ENCODE measurements at regions not wholly inside any gene's neighbourhood (a gene's known extent, or its start where the extent isn't known, plus 50 kb on each side); places are given as distances from the start of the nearest gene placed in this dataset.

DNA sequence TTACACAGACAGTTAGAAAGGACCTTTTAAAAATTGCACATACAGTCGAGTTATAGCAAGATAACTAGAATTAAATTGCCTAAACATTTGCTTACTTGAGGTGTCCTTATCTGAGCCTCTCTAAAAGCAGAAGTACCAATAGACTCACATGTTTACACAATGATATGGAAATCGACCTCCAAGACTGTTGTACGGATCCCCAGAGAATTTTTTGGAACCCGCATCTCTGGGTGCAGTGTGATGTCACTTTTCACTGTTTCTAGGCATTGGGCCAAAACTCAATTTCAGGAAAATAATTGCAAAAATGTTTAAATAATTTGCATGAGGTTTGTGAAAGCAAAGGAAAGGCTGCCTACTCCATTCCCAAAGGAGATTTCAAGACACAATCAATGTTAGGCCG is 63.1 kb upstream of the ATG10 start:
- Histone ChIP-seq H4K20me1 (replicated peaks; ENCODE audit: insufficient read depth) (no peaks in the 10 kb centered on the region), H2AFZ (no peak overlapping the region), H3K79me2 (replicated peaks; ENCODE audit: insufficient read depth) (no peaks in the 10 kb centered on the region), H3K4me1 (ENCODE audit: insufficient read depth) (peaks cover 10% of the 10 kb centered on the region; the same call in 1 of the 2 replicates), H3K9me2 (ENCODE audit: insufficient read depth) (peaks cover 3% of the 10 kb centered on the region; the same call in 1 of the 2 replicates), H3K36me3 (ENCODE audit: insufficient read depth) (no peaks in the 10 kb centered on the region), H3K4me3 (no peak overlapping the region), H3K27ac (ENCODE audit: low read depth) (no peak overlapping the region), H3K4me2 (no peak overlapping the region), H3F3A (replicated peaks; ENCODE audit: low read depth) (no peaks in the 10 kb centered on the region), H3K27me3 (ENCODE audit: insufficient read depth) (no peaks in the 10 kb centered on the region)
- DNase-seq (ENCODE audit: low spot score), result no peak
- H3K4me1 Mint-ChIP-seq, result peaks cover 10% of the 10 kb centered on the region
- H3K9me3 Mint-ChIP-seq, result no peaks in the 10 kb centered on the region
- ATAC-seq, result no peak
- no peak for TF ChIP-seq STAT1 (IDR thresholded peaks at IDR 0.05; ENCODE audit: unreplicated experiment)
- TF ChIP-seq, protein P1, sequence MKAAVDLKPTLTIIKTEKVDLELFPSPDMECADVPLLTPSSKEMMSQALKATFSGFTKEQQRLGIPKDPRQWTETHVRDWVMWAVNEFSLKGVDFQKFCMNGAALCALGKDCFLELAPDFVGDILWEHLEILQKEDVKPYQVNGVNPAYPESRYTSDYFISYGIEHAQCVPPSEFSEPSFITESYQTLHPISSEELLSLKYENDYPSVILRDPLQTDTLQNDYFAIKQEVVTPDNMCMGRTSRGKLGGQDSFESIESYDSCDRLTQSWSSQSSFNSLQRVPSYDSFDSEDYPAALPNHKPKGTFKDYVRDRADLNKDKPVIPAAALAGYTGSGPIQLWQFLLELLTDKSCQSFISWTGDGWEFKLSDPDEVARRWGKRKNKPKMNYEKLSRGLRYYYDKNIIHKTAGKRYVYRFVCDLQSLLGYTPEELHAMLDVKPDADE (IDR thresholded peaks at IDR 0.05), result no peak
- no peak for TF ChIP-seq CREB1 (CRISPR knock-in tag; IDR thresholded peaks at IDR 0.05; ENCODE audit: low read depth)
- no peak for TF ChIP-seq NANOG (IDR thresholded peaks at IDR 0.05; ENCODE audit: borderline replicate concordance)
- TF ChIP-seq JUNB (IDR thresholded peaks at IDR 0.05; ENCODE audit: unreplicated experiment), result no peak
- no peak for TF ChIP-seq ZNF114 (CRISPR knock-in tag; IDR thresholded peaks at IDR 0.05)
- no peak for TF ChIP-seq EZH2 (IDR thresholded peaks at IDR 0.05; ENCODE audit: low read depth, unreplicated experiment)
- TF ChIP-seq, protein P2, sequence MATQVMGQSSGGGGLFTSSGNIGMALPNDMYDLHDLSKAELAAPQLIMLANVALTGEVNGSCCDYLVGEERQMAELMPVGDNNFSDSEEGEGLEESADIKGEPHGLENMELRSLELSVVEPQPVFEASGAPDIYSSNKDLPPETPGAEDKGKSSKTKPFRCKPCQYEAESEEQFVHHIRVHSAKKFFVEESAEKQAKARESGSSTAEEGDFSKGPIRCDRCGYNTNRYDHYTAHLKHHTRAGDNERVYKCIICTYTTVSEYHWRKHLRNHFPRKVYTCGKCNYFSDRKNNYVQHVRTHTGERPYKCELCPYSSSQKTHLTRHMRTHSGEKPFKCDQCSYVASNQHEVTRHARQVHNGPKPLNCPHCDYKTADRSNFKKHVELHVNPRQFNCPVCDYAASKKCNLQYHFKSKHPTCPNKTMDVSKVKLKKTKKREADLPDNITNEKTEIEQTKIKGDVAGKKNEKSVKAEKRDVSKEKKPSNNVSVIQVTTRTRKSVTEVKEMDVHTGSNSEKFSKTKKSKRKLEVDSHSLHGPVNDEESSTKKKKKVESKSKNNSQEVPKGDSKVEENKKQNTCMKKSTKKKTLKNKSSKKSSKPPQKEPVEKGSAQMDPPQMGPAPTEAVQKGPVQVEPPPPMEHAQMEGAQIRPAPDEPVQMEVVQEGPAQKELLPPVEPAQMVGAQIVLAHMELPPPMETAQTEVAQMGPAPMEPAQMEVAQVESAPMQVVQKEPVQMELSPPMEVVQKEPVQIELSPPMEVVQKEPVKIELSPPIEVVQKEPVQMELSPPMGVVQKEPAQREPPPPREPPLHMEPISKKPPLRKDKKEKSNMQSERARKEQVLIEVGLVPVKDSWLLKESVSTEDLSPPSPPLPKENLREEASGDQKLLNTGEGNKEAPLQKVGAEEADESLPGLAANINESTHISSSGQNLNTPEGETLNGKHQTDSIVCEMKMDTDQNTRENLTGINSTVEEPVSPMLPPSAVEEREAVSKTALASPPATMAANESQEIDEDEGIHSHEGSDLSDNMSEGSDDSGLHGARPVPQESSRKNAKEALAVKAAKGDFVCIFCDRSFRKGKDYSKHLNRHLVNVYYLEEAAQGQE (IDR thresholded peaks at IDR 0.05; ENCODE audit: unreplicated experiment), result no peak
- TF ChIP-seq, protein P3, sequence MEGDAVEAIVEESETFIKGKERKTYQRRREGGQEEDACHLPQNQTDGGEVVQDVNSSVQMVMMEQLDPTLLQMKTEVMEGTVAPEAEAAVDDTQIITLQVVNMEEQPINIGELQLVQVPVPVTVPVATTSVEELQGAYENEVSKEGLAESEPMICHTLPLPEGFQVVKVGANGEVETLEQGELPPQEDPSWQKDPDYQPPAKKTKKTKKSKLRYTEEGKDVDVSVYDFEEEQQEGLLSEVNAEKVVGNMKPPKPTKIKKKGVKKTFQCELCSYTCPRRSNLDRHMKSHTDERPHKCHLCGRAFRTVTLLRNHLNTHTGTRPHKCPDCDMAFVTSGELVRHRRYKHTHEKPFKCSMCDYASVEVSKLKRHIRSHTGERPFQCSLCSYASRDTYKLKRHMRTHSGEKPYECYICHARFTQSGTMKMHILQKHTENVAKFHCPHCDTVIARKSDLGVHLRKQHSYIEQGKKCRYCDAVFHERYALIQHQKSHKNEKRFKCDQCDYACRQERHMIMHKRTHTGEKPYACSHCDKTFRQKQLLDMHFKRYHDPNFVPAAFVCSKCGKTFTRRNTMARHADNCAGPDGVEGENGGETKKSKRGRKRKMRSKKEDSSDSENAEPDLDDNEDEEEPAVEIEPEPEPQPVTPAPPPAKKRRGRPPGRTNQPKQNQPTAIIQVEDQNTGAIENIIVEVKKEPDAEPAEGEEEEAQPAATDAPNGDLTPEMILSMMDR (conservative IDR thresholded peaks at IDR 0.05; ENCODE audit: low read depth in 2 of 2), result no peak
- TF ChIP-seq EZH2phosphoT487 (IDR thresholded peaks at IDR 0.05; ENCODE audit: unreplicated experiment), result no peak
- TF ChIP-seq POLR2AphosphoS5 (IDR thresholded peaks at IDR 0.05; ENCODE audit: low read depth), result no peak
- TF ChIP-seq, protein P4, sequence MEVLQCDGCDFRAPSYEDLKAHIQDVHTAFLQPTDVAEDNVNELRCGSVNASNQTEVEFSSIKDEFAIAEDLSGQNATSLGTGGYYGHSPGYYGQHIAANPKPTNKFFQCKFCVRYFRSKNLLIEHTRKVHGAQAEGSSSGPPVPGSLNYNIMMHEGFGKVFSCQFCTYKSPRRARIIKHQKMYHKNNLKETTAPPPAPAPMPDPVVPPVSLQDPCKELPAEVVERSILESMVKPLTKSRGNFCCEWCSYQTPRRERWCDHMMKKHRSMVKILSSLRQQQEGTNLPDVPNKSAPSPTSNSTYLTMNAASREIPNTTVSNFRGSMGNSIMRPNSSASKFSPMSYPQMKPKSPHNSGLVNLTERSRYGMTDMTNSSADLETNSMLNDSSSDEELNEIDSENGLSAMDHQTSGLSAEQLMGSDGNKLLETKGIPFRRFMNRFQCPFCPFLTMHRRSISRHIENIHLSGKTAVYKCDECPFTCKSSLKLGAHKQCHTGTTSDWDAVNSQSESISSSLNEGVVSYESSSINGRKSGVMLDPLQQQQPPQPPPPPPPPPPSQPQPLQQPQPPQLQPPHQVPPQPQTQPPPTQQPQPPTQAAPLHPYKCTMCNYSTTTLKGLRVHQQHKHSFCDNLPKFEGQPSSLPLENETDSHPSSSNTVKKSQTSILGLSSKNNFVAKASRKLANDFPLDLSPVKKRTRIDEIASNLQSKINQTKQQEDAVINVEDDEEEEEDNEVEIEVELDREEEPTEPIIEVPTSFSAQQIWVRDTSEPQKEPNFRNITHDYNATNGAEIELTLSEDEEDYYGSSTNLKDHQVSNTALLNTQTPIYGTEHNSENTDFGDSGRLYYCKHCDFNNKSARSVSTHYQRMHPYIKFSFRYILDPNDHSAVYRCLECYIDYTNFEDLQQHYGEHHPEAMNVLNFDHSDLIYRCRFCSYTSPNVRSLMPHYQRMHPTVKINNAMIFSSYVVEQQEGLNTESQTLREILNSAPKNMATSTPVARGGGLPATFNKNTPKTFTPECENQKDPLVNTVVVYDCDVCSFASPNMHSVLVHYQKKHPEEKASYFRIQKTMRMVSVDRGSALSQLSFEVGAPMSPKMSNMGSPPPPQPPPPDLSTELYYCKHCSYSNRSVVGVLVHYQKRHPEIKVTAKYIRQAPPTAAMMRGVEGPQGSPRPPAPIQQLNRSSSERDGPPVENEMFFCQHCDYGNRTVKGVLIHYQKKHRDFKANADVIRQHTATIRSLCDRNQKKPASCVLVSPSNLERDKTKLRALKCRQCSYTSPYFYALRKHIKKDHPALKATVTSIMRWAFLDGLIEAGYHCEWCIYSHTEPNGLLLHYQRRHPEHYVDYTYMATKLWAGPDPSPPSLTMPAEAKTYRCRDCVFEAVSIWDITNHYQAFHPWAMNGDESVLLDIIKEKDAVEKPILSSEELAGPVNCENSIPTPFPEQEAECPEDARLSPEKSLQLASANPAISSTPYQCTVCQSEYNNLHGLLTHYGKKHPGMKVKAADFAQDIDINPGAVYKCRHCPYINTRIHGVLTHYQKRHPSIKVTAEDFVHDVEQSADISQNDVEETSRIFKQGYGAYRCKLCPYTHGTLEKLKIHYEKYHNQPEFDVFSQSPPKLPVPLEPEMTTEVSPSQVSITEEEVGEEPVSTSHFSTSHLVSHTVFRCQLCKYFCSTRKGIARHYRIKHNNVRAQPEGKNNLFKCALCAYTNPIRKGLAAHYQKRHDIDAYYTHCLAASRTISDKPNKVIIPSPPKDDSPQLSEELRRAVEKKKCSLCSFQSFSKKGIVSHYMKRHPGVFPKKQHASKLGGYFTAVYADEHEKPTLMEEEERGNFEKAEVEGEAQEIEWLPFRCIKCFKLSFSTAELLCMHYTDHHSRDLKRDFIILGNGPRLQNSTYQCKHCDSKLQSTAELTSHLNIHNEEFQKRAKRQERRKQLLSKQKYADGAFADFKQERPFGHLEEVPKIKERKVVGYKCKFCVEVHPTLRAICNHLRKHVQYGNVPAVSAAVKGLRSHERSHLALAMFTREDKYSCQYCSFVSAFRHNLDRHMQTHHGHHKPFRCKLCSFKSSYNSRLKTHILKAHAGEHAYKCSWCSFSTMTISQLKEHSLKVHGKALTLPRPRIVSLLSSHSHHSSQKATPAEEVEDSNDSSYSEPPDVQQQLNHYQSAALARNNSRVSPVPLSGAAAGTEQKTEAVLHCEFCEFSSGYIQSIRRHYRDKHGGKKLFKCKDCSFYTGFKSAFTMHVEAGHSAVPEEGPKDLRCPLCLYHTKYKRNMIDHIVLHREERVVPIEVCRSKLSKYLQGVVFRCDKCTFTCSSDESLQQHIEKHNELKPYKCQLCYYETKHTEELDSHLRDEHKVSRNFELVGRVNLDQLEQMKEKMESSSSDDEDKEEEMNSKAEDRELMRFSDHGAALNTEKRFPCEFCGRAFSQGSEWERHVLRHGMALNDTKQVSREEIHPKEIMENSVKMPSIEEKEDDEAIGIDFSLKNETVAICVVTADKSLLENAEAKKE (CRISPR knock-in tag; IDR thresholded peaks at IDR 0.05), result no peak
- no peaks in the 10 kb centered on the region for H3K27me3 Mint-ChIP-seq (ENCODE audit: insufficient read depth, low read depth, poor library complexity)
- H3K36me3 Mint-ChIP-seq (ENCODE audit: low read depth), result no peaks in the 10 kb centered on the region; the same call in 2 of the 3 replicates
- no peak overlapping the region for H3K4me3 Mint-ChIP-seq
- no peak overlapping the region for H3K27ac Mint-ChIP-seq

Measured in GM23338 (cell line).